GM21737 (cell line): ENCODE measurements at regions not wholly inside any gene's neighbourhood (a gene's known extent, or its start where the extent isn't known, plus 50 kb on each side); places are given as distances from the start of the nearest gene placed in this dataset.
"Not testable (repeated sequence)": the region's sequence is repeated elsewhere in the genome, so short reads cannot be mapped to it uniquely, and the experiment has no call there.

Experiments used
- ATAC-seq: cut with Tn5 transposase; IDR thresholded peaks from one replicate; pipeline ENCODE4 v1.9.1; 2021; ENCODE audit warnings: mild to moderate bottlenecking, moderate library complexity; ENCODE audit not compliant: unreplicated experiment

- ATAC-seq = no peak
Measured at GRCh38 chr10:124249196-124249595, 155.8 kb upstream of the CHST15 start.

DNA sequence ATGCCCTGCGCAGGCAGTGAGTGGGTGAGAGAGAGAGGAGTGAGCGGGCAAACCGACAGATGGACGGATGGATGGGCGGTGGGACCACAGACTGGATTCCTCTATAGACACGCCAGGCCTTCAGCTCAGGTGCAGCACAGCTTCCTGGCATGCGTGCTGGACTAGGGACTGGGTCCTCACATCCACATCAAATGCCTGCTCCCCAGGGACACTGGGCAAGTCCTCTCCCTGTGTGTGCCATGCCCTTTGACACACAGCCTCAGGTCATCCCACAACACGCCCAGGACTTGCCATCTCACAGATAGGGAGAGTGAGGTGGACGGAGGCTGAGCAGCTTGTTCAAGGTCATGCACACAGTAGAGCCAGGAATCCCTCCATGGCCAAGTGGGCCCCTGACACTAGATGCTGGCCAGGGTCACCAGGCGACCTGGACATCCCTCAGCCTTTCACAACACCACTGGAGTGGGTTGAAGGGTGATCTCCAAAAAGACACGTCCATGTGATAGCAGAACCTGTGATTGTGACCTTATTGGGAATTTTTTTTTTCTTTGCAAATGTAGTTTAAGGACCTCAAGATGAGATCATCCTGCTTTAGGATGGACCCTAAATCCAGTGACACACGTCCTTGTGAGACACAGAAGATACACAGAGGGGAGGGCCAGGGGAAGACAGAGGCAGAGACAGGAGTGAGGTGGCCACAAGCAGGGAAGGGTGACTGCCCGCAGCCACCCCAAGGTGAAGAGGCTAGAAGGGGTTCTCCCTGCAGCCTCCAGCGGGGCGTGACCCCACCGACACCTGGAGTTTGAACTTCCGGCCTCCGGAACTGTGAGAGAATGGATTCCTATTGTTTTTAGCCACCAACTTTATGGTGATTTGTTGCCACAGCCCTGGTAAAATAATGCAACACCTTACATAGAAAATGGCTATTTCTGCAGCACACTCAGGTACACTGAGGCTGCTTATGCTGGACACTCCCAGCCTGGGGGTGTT, 155.0 kb upstream of the CHST15 start:
- ATAC-seq = no peak

DNA sequence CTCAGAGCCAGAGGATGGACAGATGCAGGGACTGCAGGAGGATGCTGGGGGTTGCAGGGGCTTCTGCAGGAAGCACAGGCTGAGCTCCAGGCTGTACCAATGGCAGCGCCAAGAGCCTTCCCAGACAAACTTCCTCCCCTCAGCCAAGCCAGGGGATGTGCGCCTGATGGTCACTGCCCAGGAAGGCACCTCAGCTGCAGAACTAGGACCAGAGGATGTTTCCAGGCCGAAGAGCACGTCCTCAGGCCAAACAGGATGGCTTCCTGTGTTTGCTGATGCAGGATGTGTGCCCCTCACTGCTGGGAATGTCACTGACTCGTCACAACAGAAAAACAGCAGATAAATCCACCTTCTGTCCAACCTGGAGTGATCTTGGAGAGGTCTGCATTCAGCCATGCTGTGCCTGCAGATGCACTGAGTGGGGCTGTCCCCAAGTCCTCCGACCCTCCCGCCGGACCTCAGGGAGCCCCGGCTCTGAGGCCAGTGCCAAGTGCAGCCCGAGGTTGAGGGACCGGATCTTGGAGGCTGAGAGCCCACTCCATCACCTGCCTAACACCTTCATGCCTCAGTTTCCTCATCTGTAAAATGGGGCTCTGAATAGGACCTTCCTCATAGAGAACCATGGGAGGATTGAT, 152.5 kb upstream of the CHST15 start:
- no peak for ATAC-seq

DNA sequence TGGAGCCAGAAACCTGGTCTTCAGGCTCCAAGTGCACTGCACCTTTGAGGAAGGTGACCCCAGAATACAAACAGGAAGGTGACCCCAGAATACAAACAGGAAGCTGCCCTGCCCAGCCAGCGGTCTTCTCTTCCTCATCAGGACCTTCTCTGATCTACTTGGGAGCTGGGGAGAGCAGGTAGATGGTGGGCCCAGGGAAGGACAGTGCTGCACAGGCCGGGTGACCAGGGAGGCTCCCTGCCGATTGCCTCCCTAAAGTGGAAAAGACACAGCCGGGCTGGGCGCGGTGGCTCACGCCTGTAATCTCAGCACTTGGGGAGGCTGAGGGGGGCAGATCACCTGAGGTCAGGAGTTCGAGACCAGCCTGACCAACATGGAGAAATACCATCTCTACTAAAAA, 151.8 kb upstream of the CHST15 start:
- no peak for ATAC-seq

DNA sequence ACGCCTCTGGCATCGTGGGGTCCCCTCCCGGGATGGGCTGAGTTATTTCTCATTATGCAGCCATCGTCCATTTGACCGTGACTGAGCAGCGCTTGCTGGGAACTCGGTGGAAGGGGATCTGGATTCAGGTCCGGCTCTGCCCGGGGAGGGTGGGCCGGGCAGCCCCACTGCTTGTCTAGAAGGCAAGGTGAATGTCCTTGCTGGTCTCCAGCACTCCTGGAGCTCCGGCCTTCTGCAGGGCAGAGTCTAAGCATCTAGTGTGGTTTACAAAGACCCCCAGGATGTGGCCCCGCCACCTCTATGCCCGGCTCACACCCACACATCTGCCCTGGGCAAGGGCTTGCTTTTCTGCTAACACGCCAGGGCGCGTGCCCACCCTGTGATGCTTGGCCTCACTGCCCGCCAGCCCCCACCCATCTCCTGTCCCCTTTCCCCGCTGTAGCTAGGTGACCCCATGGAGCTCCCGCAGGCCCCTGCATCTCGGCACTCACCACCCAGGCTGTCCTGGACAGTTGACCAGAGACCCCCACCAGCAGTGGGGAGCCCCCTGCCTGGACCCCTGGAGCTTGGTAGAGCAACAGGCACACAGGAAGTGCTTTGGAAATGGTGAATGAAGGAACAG, 151.0 kb upstream of the CHST15 start:
- no peak for ATAC-seq

- ATAC-seq = no peak
Measured at GRCh38 chr10:124243702-124244121, 150.3 kb upstream of the CHST15 start.

- no peak for ATAC-seq
Measured at GRCh38 chr10:124242791-124243190, 149.4 kb upstream of the CHST15 start.

DNA sequence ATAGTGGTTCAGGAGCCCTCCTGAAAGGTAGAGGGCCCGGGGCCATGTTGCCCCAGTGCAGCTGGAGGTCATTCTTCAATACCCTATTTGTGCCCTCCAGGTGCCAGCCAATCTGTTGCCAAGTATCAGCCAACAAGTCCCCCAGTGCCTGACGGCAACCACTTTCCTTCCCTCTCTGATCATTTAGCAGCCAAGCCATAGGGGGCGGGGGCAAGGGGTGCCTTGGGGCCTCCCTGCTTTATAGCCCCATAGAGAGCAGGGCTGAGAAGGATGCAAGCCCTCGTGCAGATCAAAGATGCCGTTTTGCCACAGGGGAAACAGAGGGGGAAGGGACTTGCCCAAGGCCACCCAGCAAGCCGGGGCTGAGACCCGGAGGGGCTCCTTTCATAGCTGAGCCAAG, 149.0 kb upstream of the CHST15 start:
- ATAC-seq = no peak

DNA sequence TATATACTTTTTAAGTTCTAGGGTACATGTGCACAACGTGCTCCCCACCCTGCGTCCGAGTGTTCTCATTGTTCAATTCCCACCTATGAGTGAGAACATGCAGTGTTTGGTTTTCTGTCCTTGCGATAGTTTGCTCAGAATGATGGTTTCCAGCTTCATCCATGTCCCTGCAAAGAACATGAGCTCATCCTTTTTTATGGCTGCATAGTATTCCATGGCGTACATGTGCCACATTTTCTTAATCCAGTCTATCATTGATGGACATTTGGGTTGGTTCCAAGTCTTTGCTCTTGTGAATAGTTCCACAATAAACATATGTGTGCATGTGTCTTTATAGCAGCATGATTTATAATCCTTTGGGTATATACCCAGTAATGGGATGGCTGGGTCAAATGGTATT, 148.1 kb upstream of the CHST15 start:
- not testable (repeated sequence) for ATAC-seq

DNA sequence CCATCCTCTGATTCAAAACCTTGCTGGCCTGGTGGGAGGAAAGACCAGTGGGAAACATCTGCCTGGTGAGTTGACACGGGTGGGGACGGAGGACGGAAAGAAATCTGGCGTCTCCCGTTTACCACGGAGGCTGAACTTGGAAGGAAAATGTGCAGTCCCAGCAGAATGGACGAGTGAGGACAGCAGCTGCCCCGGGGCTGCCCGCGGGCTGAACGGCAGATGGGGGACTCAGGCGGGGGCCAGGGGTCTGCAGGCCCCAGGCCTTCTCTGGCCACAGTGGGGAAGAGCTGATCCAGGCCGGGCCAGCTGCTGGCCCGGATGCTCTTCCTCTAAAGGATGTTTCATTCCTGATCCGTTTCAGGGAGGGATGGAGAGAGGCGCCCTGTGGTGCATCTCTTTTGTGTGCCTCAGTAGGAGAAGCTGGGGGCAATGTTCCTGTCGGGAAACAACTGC, 147.5 kb upstream of the CHST15 start:
- no peak for ATAC-seq

DNA sequence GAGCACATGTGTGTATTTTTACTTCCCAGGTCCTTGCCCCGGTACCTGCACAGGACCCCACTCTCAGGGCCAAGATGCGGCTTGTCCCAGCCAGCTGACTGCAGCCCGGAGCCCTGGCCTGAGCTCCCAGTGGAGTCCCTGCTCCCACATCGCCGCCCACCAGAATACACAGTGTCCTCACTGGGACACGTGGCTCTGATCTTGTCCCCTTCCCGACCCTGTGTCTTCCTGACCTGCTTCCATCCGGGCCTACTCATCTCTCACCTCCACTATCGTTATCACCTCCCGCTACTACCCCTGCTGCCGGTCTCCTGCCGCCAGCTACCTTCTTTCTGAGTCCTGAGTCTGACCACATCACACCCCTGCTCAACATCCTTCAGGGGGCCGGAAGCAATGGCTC, 146.3 kb upstream of the CHST15 start:
- ATAC-seq = no peak

- ATAC-seq = no peak
Measured at GRCh38 chr10:124239134-124239533, 145.7 kb upstream of the CHST15 start.

GRCh38 chr10:124238367-124238766, 145.0 kb upstream of the CHST15 start:
- no peak for ATAC-seq

GRCh38 chr10:124237282-124237961, 144.0 kb upstream of the CHST15 start:
- no peak for ATAC-seq

- ATAC-seq = no peak
Measured at GRCh38 chr10:124236816-124237215, 143.4 kb upstream of the CHST15 start.

DNA sequence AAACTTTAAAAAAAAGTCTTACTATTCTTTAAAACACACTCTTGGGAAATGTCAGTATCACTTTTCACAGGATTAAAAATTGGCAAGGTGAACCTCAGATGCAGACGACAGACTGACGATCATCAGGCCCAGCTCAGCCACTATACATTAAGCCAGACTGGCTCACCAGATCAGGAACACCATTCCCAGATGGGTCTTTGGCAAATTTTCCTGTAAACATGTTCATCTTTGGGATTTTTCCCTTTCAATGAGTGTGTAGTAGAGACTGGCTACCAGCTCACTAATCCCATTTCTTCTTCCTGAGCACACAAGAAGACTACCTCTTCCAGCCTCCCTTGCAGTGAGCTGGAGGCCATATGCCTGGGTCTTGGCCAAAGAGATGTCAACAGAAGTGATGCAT, 142.7 kb upstream of the CHST15 start:
- no peak for ATAC-seq

DNA sequence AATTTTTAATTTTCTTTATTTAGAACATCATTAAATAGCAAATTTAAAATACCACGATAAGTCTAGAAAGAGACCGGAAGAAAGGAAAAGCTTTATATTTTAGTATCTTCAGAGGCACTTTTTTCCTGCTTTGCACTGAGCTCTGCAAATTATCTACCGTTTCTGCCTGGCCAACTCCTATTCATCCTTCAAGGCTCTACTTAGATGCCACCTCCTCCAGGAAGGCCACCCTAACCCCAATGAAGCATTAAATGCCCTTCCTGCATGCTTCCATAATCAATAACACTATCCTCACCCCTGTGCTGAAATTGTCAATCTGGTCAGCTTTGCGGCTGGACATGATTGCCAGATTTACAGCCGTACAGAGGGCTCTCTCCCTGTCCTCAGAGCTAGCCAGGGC, 141.8 kb upstream of the CHST15 start:
- no peak for ATAC-seq

GRCh38 chr10:124233546-124234138, 140.2 kb upstream of the CHST15 start:
- ATAC-seq = no peak

DNA sequence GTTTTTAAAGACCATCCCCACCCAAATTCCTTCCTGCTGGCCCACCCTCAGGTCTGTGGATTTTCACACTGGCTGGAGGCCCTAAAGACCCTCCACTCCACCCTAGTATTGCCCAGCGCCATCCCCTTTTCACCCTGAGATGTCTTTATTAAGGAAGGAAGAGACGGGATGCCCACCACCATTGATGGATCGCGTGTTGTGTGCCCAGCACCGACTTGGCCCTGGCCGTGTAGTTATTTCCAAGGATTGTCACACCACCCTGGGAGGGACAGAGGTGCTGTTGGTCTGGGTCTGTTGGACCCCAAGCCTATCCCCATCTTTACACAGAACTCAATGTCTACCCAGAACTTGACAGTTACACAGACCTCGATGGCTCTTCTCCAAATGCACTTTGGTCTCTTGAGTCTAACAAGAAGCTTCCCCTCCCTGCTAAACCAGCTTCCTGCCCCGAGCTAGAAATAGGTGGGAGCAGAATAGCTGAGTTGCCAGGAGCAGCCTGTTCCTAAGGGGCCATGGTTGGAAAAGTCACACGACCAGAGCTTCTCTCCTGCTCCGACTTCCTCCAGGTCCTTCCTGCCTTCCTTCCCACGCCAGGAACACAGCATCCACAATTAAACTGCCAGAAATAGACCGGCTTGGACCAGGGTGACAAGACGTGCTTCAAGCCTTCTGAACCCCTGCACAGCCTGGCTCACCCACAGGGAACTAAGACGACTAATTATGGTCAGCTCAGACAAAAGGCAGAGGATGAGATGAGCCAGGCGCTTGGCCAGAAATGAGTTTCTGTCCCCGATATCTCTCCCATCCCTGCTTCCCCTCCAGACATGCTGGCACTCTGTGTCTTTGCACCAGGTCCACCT, 139.5 kb upstream of the CHST15 start:
- no peak for ATAC-seq
